Loucy (cell line): ENCODE measurements at regions not wholly inside any gene's neighbourhood (a gene's known extent, or its start where the extent isn't known, plus 50 kb on each side); places are given as distances from the start of the nearest gene placed in this dataset.

ENCODE experiments used
- CTCF ChIP-seq: fragments of 200-600 bp; sonication (generic); conservative IDR thresholded peaks from 2 replicates; pipeline ENCODE4 v1.5.1; 2014; ENCODE audit warnings: mild to moderate bottlenecking, antibody characterized with exemption, low read length
- EZH2phosphoT487 ChIP-seq: fragments of 200-600 bp; IDR thresholded peaks from 2 replicates; pipeline ENCODE4 v1.6.1; 2018; ENCODE audit warnings: antibody characterized with exemption, mild to moderate bottlenecking, moderate library complexity, borderline replicate concordance

- no peak for TF ChIP-seq CTCF
- TF ChIP-seq EZH2phosphoT487: no peak
Measured at GRCh38 chr14:97944380-97944779, 1147.2 kb downstream of the VRK1 start.
